Left lobe of liver (tissue), 2 donors: ENCODE measurements at regions not wholly inside any gene's neighbourhood (a gene's known extent, or its start where the extent isn't known, plus 50 kb on each side); places are given as distances from the start of the nearest gene placed in this dataset.
"Not testable (repeated sequence)": the region's sequence is repeated elsewhere in the genome, so short reads cannot be mapped to it uniquely, and the experiment has no call there.

Experiments used
- ATAC-seq: fragments of 200-7000 bp; cut with Tn5 transposase; one replicate; pipeline ENCODE4 v1.9.1; 2020; ENCODE audit warnings: mild to moderate bottlenecking, moderate library complexity
- DNase-seq: peaks from one replicate; pipeline ENCODE4 v3.0.0-alpha.2; 2020; ENCODE audit warnings: low spot score
- donor health status: DM: no; HTN: no; CAD: no; lungs with moderate emphysema.
- donor health status: DM: no; HTN: yes; CAD: no.

- no peak for DNase-seq
Observed at GRCh38 chrY:16106613-16107012, 1582.3 kb downstream of the NLGN4Y start.

GRCh38 chrY:16108839-16109238, 1584.5 kb downstream of the NLGN4Y start:
- no peak for ATAC-seq

More at GRCh38 chrY:16106613-16107012, 1582.3 kb downstream of the NLGN4Y start:
- no peak for ATAC-seq

GRCh38 chrY:16120096-16120495, 1595.8 kb downstream of the NLGN4Y start:
- ATAC-seq, DNase-seq: not testable (repeated sequence)

More at GRCh38 chrY:16108839-16109238, 1584.5 kb downstream of the NLGN4Y start:
- no peak for DNase-seq

GRCh38 chrY:16121988-16122387, 1597.7 kb downstream of the NLGN4Y start:
- ATAC-seq (peak; percentile 82), DNase-seq (no peak)

- DNase-seq (peak; percentile 43), ATAC-seq (peak; percentile 85)
Observed at GRCh38 chrY:16124630-16125317, 1600.4 kb downstream of the NLGN4Y start.

- ATAC-seq (no peak), DNase-seq (no peak)
Observed at GRCh38 chrY:16136581-16137298, 1612.4 kb downstream of the NLGN4Y start.

GRCh38 chrY:16157801-16158200, 1633.5 kb downstream of the NLGN4Y start:
- ATAC-seq (no peak), DNase-seq (no peak)

GRCh38 chrY:16175740-16176139, 1651.4 kb downstream of the NLGN4Y start:
- not testable (repeated sequence) for ATAC-seq, DNase-seq

- DNase-seq, ATAC-seq: not testable (repeated sequence)
Observed at GRCh38 chrY:16205482-16205881, 1674.5 kb downstream of the CDY2B start.

- ATAC-seq, DNase-seq: not testable (repeated sequence)
Observed at GRCh38 chrY:16243322-16243721, 1636.7 kb downstream of the CDY2B start.

GRCh38 chrY:16254551-16255295, 1625.3 kb downstream of the CDY2B start:
- not testable (repeated sequence) for ATAC-seq, DNase-seq

- ATAC-seq, DNase-seq: not testable (repeated sequence)
Observed at GRCh38 chrY:16255778-16256177, 1624.2 kb downstream of the CDY2B start.
